SK-N-DZ (cell line): ENCODE measurements at regions not wholly inside any gene's neighbourhood (a gene's known extent, or its start where the extent isn't known, plus 50 kb on each side); places are given as distances from the start of the nearest gene placed in this dataset.
"Not testable (repeated sequence)": the region's sequence is repeated elsewhere in the genome, so short reads cannot be mapped to it uniquely, and the experiment has no call there.

Source experiments
- DNase-seq: peaks from one replicate; pipeline ENCODE4 v3.0.0-alpha.2; 2015; ENCODE audit warnings: low spot score

DNA sequence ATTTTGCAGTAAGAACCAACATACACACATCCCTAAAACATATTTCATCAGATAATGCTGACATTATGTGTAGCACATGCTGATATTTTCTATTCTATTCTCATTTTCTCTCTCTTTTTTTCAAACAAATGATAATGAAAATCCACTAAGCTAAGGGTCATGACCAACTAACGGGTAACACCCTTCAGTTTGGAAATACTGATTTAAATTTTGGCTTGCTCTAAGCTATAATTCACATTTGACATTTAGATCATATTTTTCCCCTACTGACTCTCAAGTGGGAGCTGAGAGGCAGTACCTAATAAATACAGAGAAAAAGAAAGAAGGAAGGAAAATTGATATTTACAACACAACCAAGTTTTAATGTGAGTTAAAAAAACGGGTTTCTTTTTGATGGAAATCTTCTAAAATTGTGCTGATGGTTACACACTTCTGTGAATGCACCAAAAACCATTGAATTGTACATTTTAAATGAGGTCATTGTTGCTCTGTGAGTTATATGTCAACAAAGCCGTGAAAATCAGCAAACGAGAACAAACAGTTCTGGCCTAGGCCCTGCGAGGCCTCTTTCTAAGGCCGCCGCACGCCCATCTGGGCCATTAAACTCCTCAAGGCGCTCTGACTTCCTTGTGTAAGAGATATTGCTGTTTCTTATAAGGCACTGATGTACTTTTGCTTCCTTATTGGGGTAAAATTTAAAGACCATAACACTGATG, 124.2 kb downstream of the GALR1 start:
- DNase-seq: no peak

DNA sequence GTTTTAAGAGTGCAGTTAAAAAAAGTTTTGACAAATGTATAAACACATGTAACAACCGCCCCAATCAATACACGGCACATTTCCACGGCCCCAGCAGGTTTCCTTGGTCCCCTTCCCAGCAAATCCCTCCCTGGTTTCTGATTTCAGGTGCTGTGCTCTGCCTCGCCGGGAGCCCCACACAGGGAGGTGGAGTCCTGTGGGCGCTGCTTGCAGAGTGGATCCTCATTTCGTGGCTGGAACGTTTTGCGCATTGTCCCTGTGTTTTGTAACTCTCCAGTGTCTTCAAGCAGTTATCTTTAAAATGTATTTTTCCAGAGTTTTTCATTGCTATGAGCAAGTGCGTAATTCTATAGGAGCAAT, 124.8 kb downstream of the GALR1 start:
- no peak for DNase-seq

DNA sequence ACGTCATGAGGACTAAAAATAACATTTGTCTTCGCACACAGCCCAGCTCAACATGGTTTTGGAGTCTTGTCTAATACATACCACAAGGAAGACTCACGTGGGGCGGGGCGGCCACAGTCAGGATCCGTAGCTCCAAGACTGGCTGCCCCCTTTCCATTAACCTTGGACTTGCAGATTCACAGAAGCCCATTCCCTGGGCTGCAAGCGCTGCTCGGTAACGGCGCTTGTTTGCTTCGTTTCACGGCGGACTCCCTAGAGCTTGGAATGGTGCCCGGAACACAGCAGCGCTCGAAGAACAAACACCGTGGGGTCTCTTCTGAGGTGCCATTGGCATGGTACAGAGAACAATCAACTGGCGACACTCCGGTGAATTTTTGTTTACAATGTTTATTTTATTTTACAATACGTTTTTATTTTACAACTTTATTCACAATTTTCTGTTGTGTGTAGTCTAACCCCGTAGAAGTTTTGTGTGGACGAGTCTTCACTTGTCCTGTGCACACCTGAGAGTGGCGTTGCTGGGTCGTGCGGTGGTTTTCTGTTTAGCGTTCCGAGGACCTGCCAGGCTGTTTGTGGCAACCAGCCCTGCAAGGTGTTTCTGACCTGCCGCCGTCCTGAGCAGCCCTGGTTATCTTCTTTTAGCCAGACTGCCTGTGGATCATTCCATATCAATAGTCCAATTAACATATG, 126.5 kb downstream of the GALR1 start:
- no peak for DNase-seq

DNA sequence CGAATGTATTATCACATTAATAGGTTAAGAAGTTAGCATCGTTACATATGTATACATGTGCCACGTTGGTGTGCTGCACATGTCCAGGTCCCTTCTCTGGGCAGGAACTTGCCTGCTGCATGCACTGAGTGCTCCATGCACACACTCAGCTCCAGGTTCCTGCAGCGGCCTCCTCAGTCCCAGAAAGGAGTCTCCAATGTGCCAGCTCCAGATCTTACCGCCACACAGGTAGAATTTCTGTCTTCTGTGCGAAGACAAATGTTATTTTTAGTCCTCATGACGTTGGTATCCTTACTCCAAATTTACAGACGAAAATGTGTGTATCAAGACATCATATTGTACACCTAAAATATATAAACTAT, 127.1 kb downstream of the GALR1 start:
- no peak for DNase-seq

DNA sequence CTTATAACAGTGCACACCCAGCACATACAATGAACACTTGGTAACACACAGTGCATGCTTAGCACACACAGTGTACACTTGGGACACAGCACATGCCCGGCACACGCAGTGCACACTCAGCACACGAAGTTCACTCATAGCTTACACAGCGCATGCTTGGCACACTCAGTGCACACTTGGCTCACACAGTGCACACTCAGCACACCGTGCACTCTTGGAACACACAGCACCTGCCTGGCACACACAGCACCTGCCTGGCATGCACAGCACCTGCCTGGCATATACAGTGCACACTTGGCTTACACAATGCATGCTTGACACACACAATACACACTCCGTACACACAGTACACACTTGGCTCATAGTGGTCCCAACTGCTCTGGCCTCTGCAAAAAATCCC, 128.2 kb downstream of the GALR1 start:
- DNase-seq: no peak

DNA sequence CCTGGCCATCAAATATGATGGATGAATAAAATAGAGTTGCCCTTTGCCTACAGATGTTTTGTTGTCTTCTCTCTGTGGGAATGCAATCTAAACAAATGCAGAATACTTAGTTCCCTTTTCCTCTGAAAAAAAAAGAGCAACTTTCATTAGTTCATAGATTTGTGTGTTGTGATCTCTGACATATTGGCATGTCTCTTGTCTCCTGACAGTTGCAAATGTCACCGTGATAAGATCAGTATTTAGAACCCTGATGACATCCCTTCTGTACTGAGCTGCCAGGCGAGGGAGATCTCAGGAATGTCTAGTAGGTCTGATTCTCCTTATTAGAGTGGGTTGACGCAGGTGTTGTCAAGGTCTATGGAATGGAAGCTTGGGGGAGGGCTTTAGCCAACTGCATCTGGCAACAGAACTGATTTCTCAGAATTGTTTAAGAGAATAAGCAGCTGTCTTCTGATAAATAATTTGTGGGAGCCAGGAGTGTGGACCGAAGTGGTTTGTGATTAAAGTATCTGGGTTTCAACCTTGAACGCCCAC, 130.4 kb downstream of the GALR1 start:
- no peak for DNase-seq

DNA sequence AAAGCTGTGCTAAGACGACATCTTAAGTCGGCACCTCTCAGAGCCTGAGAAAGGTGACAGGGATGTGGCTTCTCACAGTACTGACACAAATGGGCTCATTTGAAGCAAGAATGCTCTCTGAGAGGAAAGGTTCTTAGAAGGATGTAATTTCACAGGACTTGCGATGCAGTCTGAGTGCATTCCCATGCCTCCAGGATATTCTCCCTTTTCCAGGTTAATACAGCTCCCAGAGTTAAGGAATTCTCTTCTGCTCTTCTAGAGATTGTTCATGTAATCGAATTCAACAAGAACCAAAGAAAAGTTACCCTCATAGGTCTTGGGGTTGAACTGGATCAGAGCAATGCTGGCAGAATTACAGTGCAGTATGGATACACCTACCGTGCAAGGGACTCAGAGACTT, 131.0 kb downstream of the GALR1 start:
- DNase-seq: no peak

DNA sequence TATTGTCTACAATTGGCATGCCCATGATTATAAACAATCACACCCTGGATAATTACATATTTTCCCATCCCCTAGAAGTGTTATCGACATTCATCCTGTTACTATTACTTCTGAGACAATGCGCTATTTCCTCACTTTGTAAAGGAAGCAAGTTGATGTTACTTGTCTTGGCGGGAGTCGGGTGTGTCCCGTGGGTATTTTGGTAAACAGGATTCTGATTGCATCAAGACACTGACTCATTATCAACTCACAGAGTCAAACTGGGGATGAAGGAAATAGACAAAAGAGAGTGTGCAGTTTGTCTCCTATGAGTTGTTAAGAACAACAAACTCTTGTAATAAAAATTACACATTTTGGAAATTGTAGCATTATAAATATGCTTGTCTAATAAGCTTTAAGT, 142.7 kb downstream of the GALR1 start:
- no peak for DNase-seq

DNA sequence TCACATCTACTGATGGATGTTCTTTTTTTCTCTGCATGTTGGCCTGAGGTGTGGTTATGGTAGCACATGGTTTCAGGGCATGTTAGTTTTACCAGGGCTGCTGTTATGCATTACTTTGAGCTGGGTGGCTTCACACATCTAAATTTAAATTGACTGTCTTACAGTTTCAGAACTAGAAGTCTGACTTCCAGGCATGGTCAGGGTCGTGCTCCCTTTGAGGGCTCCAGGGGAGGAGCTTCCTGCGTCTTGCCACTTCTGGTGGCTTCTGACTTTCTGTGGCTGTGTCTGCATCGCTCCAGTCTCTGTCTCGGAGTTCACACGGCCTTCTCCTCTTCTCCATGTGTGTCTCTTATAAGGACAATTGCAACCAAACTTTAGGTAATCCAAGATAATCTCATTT, 143.9 kb downstream of the GALR1 start:
- DNase-seq: peak; percentile 5

DNA sequence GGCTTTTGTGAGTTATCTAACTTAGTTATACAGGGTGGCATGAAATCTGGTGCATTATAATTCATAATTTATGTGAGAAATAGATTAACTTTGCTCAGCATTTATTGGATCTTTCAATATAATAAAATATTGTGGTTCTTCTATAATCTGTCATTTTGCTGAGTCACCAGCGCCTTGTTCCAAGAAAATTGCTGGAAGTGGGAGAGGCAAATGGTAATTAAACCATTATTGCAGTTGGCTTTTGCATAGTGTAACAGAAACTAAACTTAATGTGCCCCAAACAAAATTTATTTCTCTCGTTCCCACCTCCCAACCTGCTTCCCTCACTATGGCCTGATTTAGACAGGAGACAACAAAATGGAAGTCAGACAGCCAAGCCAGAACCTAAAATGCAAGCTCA, 146.3 kb downstream of the GALR1 start:
- DNase-seq: no peak

DNA sequence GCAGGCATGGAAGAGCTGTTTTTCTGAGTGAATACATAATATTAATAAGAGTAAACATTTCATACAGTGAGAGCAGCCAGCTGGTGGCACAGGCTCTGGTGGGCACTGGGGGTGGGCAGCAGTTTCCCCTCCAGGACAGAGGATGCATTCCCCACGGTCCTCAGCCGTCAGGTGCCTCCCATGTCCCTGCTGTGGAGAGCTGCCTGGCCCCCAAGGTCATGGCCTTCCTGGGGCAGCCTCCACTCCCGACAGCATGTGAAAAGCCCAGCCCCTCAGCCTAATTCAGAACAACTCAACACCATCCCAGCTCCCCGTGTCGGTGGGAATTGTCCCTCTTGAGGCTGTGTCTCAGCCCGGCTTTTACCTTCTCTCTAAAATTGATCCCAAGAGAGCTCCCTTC, 147.4 kb downstream of the GALR1 start:
- DNase-seq: no peak

DNA sequence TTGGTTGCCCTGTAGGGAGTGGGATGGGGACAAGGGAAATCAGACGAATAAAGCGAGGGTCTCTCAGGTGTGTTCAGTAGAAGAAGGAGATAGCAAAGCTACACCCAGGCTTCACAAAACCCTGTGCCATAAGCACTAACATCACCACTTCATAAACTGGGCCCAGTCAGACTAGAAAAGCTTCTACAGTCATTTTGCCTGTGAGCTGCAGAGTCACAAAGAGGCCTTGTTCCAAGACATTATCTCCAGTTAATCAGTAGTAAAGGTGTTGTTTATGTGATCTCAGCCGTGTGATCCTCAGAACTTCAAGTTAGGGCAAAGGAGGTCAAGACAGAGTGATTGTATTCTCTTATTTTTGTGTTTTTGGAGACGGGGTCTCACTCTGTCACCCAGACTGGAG, 148.0 kb downstream of the GALR1 start:
- no peak for DNase-seq

DNA sequence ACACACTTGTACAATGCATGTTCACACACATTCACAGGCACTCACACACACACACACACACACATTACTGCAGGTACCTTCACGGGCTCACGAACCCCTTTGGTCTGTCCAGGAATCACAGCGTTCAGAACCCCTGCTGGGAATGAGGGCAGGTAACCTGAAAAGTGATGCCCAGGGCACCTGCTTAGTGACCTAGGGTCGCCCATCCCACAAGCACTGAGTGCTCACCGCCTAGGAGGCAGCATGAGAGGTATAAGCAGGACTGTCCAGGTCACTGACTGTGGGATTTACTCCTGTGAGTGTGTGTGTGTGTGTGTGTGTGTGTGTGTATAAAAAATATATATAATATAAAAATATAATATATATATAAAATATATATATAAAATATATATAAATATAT, 150.9 kb downstream of the GALR1 start:
- DNase-seq: no peak

DNA sequence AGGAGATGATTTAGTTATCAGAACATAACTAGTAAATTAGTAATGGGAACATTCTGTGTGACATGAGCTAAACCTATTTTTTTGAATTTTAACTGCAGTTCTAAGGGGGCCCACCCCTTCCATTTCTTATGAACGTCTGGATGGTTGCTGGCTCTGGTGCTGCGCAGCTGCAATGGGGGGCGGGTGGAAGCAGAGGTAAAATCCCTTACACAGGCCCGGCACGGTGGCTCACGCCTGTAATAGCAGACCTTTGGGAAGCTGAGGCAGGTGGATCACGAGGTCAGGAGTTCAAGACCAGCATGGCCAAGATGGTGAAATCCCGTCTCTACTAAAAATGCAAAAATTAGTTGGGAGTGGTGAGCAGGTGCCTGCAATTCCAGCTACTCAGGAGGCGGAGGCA, 151.5 kb downstream of the GALR1 start:
- DNase-seq: no peak

DNA sequence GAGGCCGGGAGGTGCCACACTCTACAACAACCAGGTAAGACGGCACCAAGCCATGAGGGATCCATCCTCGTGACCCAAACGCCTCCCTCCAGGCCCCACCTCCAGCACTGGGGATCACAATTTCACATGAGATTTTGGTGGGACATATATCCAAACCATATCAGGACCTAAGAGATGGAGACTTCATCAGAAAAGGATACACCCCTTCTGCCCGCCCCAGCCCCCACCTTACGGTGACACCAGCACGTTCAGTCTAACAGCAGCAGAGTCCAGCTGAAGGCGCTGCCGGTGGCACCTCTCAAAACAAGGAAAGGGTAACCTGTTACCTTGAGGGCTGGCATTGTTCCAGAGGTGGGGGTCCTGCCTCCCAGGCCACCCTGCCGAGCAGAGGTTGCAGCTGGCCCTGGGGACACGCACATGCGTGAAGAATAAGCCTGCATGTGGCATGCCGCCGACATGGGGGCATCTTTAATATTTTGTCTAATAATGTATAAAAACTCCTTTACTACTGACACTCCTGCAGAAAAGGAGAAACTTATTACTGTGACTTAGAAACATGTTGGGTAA, 154.4 kb downstream of the GALR1 start:
- no peak for DNase-seq

DNA sequence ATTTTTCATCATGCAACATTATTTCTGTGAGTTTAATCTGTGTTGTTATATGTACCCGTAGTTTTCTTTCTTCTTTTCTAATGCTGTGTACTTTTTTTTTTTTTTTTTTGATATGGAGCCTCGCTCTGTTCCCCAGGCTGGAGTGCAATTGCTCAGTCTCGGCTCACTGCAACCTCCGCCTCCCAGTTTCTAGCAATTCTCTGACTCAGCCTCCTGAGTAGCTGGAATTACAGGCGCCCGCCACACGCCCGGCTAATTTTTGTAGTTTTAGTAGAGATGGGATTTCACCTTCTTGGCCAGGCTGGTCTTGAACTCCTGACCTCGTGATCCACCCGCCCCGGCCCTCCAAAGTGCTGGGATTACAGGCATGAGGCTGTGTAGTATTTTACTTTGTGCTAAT, 155.4 kb downstream of the GALR1 start:
- no peak for DNase-seq

DNA sequence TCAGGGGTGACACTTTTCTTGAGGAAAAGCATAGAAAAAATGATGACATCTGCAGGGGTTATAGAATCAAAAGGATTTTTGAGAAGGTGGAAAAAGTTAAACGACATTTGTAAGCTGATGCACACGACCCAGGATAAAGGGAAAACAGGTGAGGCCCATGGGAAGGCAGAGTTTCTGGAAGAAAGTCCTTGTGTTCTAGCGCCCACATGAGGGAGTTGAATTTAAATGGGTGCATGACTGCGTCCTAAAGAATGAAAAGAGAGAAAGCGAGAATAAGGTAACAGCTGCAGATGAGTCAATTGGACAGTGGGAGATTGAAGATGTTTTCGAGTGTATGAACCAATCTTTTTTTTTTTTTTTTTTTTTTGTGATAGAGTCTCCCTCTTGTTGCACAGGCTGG, 158.1 kb downstream of the GALR1 start:
- no peak for DNase-seq

DNA sequence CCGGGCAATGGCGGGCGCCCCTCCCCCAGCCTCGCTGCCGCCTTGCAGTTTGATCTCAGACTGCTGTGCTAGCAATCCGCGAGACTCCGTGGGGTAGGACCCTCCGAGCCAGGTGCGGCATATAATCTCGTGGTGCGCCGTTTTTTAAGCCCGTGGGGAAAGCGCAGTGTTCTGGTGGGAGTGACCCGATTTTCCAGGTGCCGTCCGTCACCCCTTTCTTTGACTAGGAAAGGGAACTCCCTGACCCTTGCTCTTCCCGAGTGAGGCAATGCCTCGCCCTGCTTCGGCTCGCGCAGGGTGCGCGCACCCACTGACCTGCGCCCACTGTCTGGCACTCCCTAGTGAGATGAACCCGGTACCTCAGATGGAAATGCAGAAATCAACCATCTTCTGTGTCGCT, 171.9 kb downstream of the GALR1 start:
- not testable (repeated sequence) for DNase-seq

DNA sequence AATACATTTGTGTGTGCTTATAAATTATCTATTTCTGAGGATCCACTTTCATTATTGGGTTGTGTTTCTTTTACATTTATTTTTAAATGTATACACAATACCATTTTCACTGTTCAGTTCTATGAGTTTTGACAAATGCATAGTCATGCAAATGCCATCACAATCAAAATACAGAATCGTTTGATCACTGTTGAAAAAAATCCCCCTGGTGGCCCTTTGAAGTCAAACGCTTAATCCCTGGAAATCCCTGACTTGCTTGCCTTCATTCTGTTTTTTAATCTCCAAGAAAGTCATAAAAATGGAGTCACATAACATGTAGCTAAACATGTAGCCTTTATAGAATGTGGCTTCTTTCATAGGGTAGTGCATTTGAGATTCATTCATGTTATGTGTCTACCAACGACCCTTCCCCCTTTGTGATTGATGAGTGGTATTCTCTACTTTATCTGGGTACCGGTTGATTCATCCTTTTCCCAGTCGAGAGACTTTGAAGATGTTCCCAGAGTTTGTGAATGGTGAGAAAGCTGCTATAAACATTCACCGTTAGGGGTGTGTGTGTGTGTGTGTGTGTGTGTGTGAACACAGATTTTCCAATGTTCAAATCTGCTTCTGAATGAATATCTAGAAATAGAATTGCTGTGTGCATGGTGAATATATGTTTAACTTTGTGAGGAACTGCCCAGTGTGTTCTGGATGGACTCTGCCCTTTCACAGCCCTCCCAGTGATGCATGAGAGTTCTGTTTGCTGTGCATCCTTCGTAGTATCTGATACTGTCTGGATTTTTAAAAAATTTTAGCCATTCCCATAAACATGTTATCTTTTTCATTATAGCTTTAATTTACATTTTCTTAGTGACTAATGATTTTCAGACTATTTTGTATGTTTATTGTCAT, 173.6 kb downstream of the GALR1 start:
- DNase-seq: no peak

DNA sequence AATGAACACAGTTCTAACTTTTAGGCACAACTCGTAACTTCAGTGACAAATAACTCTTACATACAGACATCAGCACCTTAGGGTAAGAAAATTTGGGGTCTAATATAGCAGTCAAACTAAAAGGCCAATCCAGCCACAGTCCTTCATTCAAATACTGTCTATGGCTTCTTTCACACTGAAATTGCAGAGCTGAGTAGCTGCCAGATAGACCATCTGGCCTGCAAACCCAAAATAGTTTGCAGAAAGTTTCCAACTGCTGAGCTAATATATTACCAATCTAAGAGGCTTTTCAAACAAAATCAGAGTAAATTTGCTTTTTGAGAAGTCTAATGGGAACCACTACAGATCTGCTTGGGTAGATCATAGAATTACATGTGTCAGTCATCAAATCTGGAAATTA, 183.4 kb downstream of the GALR1 start:
- no peak for DNase-seq

DNA sequence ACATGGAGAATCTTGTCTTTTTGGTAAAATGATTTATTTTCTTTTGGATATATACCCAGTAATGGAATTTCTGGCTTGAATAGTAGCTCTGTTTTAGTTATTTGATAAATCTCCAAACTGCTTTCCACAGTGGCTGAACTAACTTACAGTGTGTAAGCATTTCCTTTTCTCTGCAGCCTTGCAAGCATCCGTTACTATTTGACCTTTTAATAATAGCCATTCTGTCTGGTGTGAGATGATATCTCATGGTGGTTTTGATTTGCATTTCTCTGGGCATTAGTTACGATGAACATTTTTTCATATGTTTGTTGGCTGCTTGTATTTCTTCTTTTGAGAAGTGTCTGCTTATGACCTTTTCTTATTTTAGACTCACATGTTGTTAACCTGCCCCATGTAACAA, 190.2 kb downstream of the GALR1 start:
- no peak for DNase-seq

DNA sequence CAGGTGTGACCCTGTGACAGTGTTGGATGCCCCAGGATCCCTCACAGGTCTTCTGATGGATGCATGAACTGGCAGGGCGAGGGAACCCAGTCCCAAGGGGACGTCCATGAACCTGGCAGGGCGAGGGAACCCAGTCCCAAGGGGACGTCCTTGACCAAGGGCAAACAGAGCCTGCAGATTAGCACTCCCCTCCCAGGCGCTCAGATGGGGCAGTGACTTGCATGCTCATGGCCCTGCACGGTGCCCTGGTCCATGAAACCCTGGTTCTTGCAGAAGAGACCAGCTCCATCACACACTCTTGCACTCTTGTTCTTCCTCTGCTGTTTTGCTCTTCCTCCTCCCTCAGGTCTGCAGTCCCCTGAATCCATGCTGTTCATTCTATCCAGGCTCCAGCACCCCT, 192.7 kb downstream of the GALR1 start:
- DNase-seq: no peak
